IPS DF 6.9 (cell line): ENCODE measurements at regions not wholly inside any gene's neighbourhood (a gene's known extent, or its start where the extent isn't known, plus 50 kb on each side); places are given as distances from the start of the nearest gene placed in this dataset.

Experiments used
- DNase-seq: peaks from one replicate; pipeline ENCODE4 v3.0.0-alpha.2; 2013; ENCODE audit warnings: low read depth, low spot score
- H3K27ac ChIP-seq: one replicate; pipeline ENCODE4 v1.5.1; 2013; ENCODE audit warnings: low read length, control low read depth
- H3K27me3 ChIP-seq: 2 replicates; pipeline ENCODE4 v1.6.1; 2013; ENCODE audit warnings: mild to moderate bottlenecking, low read length; ENCODE audit not compliant: control insufficient read depth, insufficient read depth
- H3K36me3 ChIP-seq: 2 replicates; pipeline ENCODE4 v1.6.1; 2013; ENCODE audit warnings: low read length; ENCODE audit not compliant: control insufficient read depth, insufficient read depth
- H3K4me1 ChIP-seq: 2 replicates; pipeline ENCODE4 v1.6.1; 2013; ENCODE audit warnings: low read length; ENCODE audit not compliant: control insufficient read depth, insufficient read depth
- H3K4me3 ChIP-seq: 2 replicates; pipeline ENCODE4 v1.5.1; 2013; ENCODE audit warnings: mild to moderate bottlenecking, low read length
- H3K9me3 ChIP-seq: 2 replicates; pipeline ENCODE4 v1.6.1; 2013; ENCODE audit warnings: low read length, inconsistent platforms; ENCODE audit not compliant: control insufficient read depth, insufficient read depth
- WGBS: extraction: QIAGEN DNeasy Blood & Tissue Kit; methylation state at CpG from one replicate; pipeline ENCODE4 v1.1.7; 2013; ENCODE audit warnings: mixed read lengths, missing lambda C conversion rate; ENCODE audit not compliant: insufficient read length, insufficient coverage; 5-methylcytosine and 5-hydroxymethylcytosine counted together

DNA sequence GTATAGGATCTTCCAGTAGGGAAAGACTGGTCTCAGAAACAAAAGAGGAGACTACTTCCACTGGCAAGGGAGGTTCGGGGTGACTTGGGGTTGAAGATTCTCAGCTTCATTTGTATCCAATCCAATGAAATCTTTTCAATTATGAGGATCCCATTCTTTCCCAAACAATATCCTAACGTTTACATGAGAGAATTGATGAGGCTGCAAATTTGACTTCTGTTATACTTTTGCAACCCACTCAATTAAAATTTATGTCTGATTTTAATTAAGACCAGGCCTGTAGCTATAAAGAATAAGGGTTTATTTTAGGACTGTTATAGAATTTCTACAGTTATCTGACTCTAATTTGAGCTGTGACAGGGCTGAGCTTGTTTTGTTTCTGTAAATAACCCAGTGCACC, 251.5 kb downstream of the ANKRD7 start:
- no peak overlapping the region for H3K27ac ChIP-seq

DNA sequence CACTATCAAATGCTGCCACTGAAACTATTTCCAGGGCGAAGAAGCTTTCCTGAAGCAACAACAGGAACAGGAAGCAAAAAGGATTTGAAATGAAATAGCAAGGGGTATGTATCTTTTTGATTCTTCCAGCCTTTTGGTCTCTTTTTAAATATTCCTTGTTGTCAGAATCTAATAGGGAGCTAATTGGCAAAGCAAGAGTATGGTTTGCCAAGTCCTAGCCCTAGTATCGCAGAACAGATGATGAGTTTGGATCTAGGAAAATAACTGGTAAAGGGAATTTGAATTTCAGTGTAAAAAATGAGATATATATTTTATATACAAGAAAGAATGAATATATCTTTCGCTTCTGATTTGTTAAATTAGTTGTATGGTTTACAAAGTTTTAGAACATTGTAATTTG, 252.5 kb downstream of the ANKRD7 start:
- Histone ChIP-seq H3K27me3 (no peaks in the 10 kb centered on the region), H3K4me3 (no peak overlapping the region), H3K36me3 (no peaks in the 10 kb centered on the region), H3K27ac (no peak overlapping the region), H3K9me3 (no peaks in the 10 kb centered on the region; the same call in 1 of the 2 replicates), H3K4me1 (no peaks in the 10 kb centered on the region)
- DNase-seq = no peak
- WGBS = no CpG with 5 or more reads among the region's 3 CpGs

More for the DNA sequence above, 251.5 kb downstream of the ANKRD7 start:
- DNase-seq = no peak
- Histone ChIP-seq H3K4me1 (no peaks in the 10 kb centered on the region), H3K9me3 (no peaks in the 10 kb centered on the region; the same call in 1 of the 2 replicates), H3K27me3 (no peaks in the 10 kb centered on the region), H3K4me3 (no peak overlapping the region), H3K36me3 (no peaks in the 10 kb centered on the region)
- WGBS = no CpG with 5 or more reads among the region's 2 CpGs

DNA sequence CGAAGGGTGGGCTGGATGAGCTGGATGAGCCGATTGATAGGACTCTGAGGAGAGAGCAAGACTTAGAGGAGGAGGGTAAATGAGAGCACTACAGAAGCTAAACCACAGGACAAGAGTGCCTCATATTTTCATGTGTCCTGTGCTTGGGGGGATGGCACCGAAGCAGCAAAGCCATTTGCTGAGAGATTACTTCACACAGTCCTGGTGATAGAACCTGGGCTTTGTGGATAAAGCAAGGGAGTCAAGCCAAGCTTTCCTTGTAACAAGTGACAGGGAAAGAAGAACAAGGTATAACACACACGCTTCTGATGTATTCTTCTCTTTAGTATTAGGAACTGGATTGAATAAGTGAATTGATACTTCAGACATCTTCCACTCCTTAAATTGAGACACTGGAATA, 253.7 kb downstream of the ANKRD7 start:
- Histone ChIP-seq H3K27me3 (no peaks in the 10 kb centered on the region), H3K36me3 (no peaks in the 10 kb centered on the region), H3K4me3 (no peak overlapping the region), H3K4me1 (no peaks in the 10 kb centered on the region), H3K27ac (no peak overlapping the region), H3K9me3 (no peaks in the 10 kb centered on the region; the same call in 1 of the 2 replicates)
- no peak for DNase-seq
- WGBS = no CpG with 5 or more reads among the region's 4 CpGs

DNA sequence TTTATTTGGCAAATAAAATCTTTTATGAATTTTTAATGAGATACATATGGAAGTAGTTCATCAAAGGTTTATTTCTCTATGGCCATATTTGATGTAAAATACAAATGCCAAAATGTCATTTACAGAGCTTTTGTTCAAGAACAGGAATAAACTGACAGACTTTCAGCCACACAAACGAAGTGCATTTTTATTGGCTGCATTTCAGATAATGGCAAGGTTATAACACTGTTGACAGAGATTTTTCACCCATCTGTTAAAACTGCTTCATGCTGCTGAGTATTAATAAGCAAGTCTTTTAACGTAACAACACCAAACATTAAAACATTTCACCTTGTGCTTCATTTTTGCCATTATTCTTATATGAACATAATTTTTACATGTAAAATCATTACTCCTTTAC, 254.4 kb downstream of the ANKRD7 start:
- Histone ChIP-seq H3K9me3 (no peaks in the 10 kb centered on the region; the same call in 1 of the 2 replicates), H3K36me3 (no peaks in the 10 kb centered on the region), H3K4me1 (no peaks in the 10 kb centered on the region), H3K27me3 (no peaks in the 10 kb centered on the region), H3K27ac (no peak overlapping the region), H3K4me3 (no peak overlapping the region)
- WGBS = no CpG with 5 or more reads among the region's 2 CpGs
- no peak for DNase-seq

DNA sequence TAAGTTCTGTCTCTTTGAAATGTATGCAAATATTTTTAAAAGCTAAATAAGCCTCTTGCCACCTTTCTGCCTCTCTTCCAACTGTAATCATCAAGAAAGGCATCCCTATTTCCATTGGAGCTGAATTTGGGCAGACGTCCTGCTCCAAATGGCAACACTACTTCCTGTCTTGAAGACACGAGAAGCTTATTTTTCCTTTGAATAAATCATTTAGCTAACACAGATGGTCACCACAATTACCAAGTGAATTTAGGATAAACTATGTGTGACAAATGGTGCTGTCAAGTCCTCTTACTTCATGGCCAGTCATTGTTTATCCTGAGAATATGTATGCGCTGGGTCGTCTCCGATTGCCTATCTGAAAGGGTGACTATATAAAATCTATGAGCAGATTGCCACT, 268.0 kb downstream of the ANKRD7 start:
- no CpG with 5 or more reads among the region's 5 CpGs for WGBS
- Histone ChIP-seq H3K9me3 (no peaks in the 10 kb centered on the region), H3K4me3 (no peak overlapping the region), H3K4me1 (no peaks in the 10 kb centered on the region), H3K27ac (no peak overlapping the region), H3K27me3 (no peaks in the 10 kb centered on the region), H3K36me3 (no peaks in the 10 kb centered on the region)
- DNase-seq = no peak

DNA sequence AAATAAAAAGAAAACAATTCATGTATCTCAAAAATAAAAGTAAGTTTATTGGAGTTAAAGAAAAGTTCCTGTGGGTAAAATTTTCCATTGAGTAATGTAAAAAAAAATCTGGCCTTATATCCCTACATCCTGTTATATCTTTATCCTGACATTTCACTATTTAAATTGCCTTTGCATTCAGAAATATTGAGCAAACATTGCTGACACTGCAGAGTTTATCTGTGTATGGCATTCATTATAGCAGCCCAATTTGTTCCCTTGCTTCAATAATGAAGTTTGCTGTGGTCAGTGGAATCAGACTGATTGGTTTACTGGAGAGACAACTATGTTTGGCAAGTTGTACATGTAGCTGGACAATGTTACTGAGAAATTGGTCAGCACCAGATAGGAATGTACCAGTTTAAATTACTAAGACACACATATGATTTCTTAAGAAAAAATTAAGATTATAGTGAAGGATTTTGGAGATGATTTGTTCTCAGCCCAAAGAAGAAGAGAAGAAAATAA, 271.7 kb downstream of the ANKRD7 start:
- H3K4me1 ChIP-seq = no peaks in the 10 kb centered on the region
- H3K4me3 ChIP-seq = no peak overlapping the region
- H3K36me3 ChIP-seq = no peaks in the 10 kb centered on the region
- DNase-seq = no peak
- H3K9me3 ChIP-seq = no peaks in the 10 kb centered on the region
- H3K27ac ChIP-seq = no peak overlapping the region
- H3K27me3 ChIP-seq = no peaks in the 10 kb centered on the region

DNA sequence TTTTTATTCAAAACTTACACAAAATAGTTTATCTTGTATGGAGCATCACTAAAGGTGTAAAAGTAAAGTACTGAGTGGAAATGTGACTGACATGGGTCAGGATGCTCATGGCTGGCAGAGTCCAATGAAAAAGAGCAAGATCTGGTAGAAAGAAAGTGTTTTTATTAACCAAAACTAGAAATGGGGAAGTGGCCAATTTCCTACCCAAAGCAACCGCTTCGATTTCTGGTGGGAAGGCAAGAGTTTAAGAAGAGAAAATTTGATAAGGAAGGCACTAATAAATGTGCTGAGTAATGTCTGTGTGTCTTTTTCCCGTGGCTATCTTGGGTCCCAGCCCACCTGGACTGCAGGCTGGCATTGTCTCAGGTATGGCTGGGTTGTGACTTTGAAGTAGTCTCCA, 277.7 kb downstream of the ANKRD7 start:
- Histone ChIP-seq H3K36me3 (no peaks in the 10 kb centered on the region), H3K4me1 (no peaks in the 10 kb centered on the region), H3K27me3 (no peaks in the 10 kb centered on the region), H3K4me3 (no peak overlapping the region), H3K9me3 (no peaks in the 10 kb centered on the region), H3K27ac (no peak overlapping the region)
- DNase-seq = no peak
- WGBS = no CpG with 5 or more reads among the region's 3 CpGs

DNA sequence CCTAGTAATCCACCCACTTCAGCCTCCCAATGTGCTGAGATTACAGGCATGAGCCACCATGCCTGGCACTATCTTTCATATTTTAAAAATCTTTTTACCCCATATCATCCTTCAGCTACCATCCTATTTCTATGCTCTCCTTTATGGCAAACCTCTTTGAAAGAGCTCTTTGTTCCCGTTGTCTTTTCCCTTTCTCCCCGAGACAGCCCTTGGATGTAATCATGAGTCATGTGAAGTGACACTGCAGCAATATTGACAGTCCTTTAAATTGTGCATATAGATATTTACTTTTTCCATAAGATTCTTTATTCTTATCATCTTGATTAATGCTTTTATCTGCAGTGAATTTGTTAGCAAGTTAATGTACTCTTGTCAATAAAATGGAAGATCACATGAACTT, 286.6 kb downstream of the ANKRD7 start:
- Histone ChIP-seq H3K27ac (no peak overlapping the region), H3K9me3 (no peaks in the 10 kb centered on the region), H3K4me1 (no peaks in the 10 kb centered on the region), H3K27me3 (no peaks in the 10 kb centered on the region), H3K36me3 (no peaks in the 10 kb centered on the region), H3K4me3 (no peak overlapping the region)
- DNase-seq = no peak
- no CpG with 5 or more reads among the region's 2 CpGs for WGBS

DNA sequence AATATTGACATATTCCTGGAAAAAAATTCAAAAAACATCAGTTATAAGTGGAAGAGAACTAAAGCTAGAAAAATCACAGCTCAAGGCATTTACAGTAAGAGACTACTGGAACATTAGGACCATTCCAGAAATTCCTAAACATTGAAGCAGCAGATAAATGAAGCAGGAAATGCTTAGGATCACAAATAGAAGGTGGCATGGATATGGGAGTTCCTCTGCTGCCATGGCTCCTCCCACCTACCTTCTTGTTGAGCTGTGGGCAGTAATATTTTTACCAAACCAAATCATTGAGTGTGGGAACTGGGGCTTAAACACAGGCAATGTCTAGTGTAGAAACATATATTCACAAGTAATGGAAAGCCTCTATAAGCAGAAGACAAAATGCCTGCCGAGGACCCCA, 292.8 kb downstream of the ANKRD7 start:
- no peak overlapping the region for H3K27ac ChIP-seq
- no peaks in the 10 kb centered on the region for H3K27me3 ChIP-seq
- H3K36me3 ChIP-seq = no peaks in the 10 kb centered on the region
- WGBS = no CpG with 5 or more reads among the region's 1 CpG
- no peaks in the 10 kb centered on the region for H3K9me3 ChIP-seq
- no peak overlapping the region for H3K4me3 ChIP-seq
- H3K4me1 ChIP-seq = no peaks in the 10 kb centered on the region
- DNase-seq = no peak

DNA sequence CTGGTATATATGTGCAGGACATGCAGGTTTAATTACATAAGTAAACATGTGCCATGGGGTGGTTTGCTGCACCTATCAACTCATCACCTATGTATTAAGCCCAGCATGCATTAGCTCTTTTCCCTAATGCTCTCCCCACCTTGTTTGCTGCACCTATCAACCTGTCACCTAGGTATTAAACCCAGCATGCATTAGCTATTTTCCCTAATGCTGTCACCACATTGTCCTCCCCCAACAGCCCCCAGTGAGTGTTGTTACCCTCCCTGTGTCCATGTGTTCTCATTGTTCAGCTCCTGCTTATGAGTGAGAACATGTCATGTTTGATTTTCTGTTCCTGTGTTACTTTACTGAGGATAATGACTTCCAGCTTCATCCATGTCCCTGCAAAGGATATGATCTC, 300.5 kb downstream of the ANKRD7 start:
- Histone ChIP-seq H3K27ac (no peak overlapping the region), H3K4me1 (no peaks in the 10 kb centered on the region), H3K4me3 (no peak overlapping the region), H3K36me3 (no peaks in the 10 kb centered on the region), H3K9me3 (no peaks in the 10 kb centered on the region), H3K27me3 (no peaks in the 10 kb centered on the region)
- DNase-seq = no peak

DNA sequence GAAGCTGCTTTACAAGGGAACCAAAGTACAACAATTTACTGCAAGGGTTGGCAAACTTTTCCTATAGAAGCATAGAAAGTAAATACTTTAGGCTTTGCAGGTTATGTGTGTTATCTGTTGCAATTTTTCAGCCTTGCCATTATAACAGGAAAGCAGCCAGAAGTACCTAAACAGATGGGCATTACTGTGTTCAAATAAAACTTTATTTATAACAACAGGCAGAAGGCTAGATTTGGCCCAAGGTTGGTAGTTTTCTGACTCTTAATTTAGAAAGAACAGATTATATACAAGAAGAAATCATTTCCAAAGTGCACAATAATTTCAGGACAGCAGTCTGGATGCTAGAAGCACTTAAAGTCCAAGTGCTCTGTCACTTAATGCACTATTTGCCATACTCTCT, 307.1 kb downstream of the ANKRD7 start:
- H3K27ac ChIP-seq = no peak overlapping the region
- H3K9me3 ChIP-seq = no peaks in the 10 kb centered on the region
- no peaks in the 10 kb centered on the region for H3K36me3 ChIP-seq
- H3K4me3 ChIP-seq = no peak overlapping the region
- no peaks in the 10 kb centered on the region for H3K27me3 ChIP-seq
- no peak for DNase-seq
- no peaks in the 10 kb centered on the region for H3K4me1 ChIP-seq
